ENCODE measurements at regions not wholly inside any gene's neighbourhood (a gene's known extent, or its start where the extent isn't known, plus 50 kb on each side); places are given as distances from the start of the nearest gene placed in this dataset.

DNA sequence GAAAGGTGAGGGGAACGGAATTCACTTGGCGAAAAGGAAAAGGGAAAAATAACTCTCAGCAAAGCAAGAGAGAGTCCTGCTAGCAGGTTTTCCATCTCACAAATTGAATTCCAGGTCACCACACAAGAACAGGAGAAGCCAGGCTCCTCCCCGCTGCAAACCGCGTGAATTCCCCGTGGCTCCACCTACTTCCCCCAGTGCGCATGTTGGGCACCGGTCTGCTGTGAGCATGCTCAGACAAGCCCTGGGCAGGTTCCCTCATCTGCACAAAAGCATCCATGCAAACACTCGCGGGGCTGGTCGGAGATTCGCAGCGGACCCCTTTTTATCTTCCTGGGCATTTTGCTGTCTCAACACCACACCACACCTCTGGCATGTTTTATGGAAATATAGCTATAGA, 58.5 kb upstream of the S1PR3 start:
- H3K4me3 ChIP-seq (ENCODE audit: control insufficient read depth, low read depth, low read length): no peak overlapping the region
- DNase-seq (ENCODE audit: low read depth): no peak
- TF ChIP-seq, protein P1, sequence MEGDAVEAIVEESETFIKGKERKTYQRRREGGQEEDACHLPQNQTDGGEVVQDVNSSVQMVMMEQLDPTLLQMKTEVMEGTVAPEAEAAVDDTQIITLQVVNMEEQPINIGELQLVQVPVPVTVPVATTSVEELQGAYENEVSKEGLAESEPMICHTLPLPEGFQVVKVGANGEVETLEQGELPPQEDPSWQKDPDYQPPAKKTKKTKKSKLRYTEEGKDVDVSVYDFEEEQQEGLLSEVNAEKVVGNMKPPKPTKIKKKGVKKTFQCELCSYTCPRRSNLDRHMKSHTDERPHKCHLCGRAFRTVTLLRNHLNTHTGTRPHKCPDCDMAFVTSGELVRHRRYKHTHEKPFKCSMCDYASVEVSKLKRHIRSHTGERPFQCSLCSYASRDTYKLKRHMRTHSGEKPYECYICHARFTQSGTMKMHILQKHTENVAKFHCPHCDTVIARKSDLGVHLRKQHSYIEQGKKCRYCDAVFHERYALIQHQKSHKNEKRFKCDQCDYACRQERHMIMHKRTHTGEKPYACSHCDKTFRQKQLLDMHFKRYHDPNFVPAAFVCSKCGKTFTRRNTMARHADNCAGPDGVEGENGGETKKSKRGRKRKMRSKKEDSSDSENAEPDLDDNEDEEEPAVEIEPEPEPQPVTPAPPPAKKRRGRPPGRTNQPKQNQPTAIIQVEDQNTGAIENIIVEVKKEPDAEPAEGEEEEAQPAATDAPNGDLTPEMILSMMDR (IDR thresholded peaks at IDR 0.05; ENCODE audit: control insufficient read depth, insufficient read depth, low read depth, low read length, missing control alignments): no peak

DNA sequence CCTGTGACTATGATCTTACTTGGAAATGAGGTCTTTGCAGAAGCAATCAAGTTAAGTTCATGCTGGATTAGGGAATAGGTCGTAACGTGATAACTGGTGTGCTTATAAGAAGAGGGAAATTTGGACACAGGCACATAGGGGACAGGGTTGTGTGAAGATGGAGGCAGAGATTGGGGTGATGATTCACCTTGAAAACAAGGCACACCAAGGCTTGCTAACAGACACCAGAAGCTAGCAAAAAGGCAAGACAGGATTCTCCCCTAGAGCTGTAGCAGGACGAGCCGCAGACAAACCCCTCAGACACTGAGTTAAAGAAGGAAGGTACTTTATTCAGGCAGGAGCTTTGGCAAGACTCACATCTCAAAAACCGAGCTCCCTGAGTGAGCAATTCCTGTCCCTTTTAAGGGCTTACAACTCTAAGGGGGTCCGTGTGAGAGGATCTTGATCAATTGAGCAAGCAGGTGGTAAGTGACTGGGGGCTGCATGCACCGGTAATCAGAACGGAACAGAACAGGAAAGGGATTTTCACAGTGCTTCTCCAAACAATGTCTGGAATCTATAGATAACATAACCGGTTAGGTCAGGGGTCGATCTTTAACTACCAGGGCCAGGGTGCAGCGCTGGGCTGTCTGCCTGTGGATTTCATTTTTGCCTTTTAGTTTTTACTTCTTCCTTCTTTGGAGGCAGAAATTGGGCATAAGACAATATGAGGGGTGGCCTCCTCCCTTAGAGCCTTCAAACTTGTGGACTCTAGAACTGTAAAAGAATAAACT, 57.5 kb upstream of the S1PR3 start:
- TF ChIP-seq, protein P1 (IDR thresholded peaks at IDR 0.05; ENCODE audit: control insufficient read depth, insufficient read depth, low read depth, low read length, missing control alignments): no peak
- no peak overlapping the region for H3K4me3 ChIP-seq (ENCODE audit: control insufficient read depth, low read depth, low read length)
- DNase-seq (ENCODE audit: low read depth): no peak

DNA sequence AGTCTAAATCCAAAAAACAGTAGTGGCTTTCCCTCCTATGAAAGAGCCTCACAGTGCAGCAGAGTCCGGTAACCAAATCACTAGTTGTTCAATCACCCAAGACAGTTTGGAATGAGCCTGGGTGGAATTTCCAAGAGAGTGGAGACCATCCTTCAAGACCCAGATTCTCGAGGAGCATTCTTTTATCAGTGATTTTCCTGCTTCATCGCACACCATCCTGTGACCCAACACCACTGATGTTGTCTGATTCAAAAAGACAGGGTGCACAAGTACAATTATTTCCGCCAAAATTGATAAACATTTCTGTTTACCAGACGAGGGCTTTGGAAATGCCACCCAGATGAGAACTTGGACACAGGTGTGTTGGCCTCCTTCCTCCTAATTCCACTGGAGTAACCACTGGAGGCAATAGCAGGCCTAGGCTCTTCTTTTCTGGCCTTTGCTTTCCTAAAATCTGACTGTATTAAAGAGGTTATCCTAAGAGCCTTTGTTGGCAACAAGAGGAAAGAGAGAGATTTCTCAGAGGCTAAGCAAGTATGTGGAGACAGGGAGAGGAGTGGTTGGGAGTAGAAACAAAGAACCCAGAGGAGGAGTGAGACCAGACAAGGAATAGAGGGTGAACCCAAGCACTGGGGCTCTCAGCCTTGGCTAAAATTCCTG, 56.3 kb upstream of the S1PR3 start:
- DNase-seq (ENCODE audit: low read depth): no peak
- TF ChIP-seq, protein P1 (IDR thresholded peaks at IDR 0.05; ENCODE audit: control insufficient read depth, insufficient read depth, low read depth, low read length, missing control alignments): no peak
- no peak overlapping the region for H3K4me3 ChIP-seq (ENCODE audit: control insufficient read depth, low read depth, low read length)

DNA sequence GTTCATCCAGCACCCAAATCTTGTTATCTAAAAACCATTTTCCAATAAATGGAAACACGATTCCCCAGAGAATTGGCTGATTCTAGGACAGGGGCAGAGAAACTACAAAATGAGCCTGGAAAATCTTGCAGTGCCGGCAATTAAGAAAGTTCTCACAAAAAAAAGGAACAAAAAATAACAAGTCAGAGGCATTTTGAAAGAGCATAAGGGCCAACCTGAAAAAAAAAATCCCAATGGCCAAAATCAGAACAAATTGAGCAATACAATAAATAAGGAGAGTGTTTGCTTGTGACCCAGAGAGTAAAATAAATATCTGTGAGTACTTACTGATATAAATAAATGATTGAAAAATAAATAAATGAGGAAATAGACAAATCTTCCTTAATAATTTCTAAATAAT, 55.1 kb upstream of the S1PR3 start:
- TF ChIP-seq, protein P1 (IDR thresholded peaks at IDR 0.05; ENCODE audit: control insufficient read depth, insufficient read depth, low read depth, low read length, missing control alignments): no peak
- no peak overlapping the region for H3K4me3 ChIP-seq (ENCODE audit: control insufficient read depth, low read depth, low read length)
- DNase-seq (ENCODE audit: low read depth): no peak

DNA sequence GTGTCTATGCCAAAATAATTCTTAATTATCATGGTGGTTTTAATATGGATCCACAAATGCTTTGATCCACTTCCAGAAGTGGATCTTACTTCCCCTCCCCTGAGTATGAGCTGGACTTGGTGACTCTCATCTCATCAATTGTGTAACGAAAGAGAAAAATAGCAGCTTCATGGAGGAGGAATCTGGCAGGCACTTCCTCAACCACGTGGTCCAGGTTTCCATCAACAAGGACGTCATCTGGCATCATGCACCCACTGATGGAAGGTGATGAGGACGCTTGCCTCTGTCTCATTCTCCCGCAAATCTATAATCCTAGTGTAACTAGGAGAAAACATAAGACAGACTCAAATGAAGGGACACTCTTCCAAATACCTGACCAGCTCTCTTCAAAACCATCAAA, 54.6 kb upstream of the S1PR3 start:
- TF ChIP-seq, protein P1 (IDR thresholded peaks at IDR 0.05; ENCODE audit: control insufficient read depth, insufficient read depth, low read depth, low read length, missing control alignments): no peak
- DNase-seq (ENCODE audit: low read depth): no peak
- H3K4me3 ChIP-seq (ENCODE audit: control insufficient read depth, low read depth, low read length): no peak overlapping the region

DNA sequence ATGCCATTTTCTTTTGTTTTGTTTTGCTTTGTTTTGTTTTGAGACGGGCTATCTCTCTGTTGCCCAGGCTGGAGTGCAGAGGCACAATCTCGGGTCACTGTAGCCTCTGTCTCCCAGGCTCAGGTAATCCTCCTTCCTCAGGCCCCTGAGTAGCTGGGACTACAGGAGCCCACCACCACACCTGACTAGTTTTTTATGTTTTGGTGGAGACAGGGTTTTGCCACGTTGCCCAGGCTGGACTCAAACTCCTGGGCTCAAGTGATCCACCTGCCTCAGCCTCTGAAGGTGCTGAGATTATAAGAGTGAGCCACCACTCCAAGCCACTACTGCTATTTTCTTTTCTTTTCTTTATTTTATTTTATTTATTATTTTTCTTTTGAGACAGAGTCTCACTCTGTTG, 54.0 kb upstream of the S1PR3 start:
- TF ChIP-seq, protein P1 (IDR thresholded peaks at IDR 0.05; ENCODE audit: control insufficient read depth, insufficient read depth, low read depth, low read length, missing control alignments): no peak
- DNase-seq (ENCODE audit: low read depth): no peak
- no peak overlapping the region for H3K4me3 ChIP-seq (ENCODE audit: control insufficient read depth, low read depth, low read length)

All from AG09309 (cell line).